ENCODE measurements at regions not wholly inside any gene's neighbourhood (a gene's known extent, or its start where the extent isn't known, plus 50 kb on each side); places are given as distances from the start of the nearest gene placed in this dataset.

DNA sequence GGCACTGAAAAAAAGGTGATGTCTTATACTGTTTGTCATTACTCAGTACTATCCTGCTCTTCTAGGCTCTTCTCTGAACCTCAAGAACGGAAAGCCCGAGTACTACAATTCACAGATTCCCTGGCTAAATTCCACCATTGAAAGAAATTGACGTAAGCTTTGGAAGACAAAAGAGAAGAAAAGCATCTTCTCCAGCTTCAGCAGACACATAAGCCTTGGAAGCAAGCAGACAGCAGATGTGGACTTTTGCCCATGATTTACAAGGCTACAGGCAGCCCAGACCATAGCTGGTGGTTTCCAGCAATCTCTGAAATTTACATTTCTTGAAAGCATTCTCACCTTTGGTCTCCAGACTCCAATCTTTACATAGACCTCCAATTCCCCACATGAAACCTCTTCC, 289.0 kb downstream of the C1D start:
- no peak overlapping the region for H3K4me3 ChIP-seq (ENCODE audit: low read depth, low read length, poor library complexity, severe bottlenecking)
- H3K27ac ChIP-seq (ENCODE audit: low read depth, low read length, poor library complexity, severe bottlenecking): no peak overlapping the region
- H3K9me3 ChIP-seq (ENCODE audit: low read length): no peaks in the 10 kb centered on the region
- TF ChIP-seq, protein P1, sequence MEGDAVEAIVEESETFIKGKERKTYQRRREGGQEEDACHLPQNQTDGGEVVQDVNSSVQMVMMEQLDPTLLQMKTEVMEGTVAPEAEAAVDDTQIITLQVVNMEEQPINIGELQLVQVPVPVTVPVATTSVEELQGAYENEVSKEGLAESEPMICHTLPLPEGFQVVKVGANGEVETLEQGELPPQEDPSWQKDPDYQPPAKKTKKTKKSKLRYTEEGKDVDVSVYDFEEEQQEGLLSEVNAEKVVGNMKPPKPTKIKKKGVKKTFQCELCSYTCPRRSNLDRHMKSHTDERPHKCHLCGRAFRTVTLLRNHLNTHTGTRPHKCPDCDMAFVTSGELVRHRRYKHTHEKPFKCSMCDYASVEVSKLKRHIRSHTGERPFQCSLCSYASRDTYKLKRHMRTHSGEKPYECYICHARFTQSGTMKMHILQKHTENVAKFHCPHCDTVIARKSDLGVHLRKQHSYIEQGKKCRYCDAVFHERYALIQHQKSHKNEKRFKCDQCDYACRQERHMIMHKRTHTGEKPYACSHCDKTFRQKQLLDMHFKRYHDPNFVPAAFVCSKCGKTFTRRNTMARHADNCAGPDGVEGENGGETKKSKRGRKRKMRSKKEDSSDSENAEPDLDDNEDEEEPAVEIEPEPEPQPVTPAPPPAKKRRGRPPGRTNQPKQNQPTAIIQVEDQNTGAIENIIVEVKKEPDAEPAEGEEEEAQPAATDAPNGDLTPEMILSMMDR (IDR thresholded peaks at IDR 0.05; ENCODE audit: low read length): no peak
- no peak for TF ChIP-seq EZH2 (IDR thresholded peaks at IDR 0.05; ENCODE audit: borderline replicate concordance, low read length)
- no peaks in the 10 kb centered on the region for H3K9me2 ChIP-seq (ENCODE audit: low read depth, low read length)
- no peak overlapping the region for H2AFZ ChIP-seq (ENCODE audit: low read length)
- H3K36me3 ChIP-seq (ENCODE audit: insufficient read depth, low read length): no peaks in the 10 kb centered on the region
- H4K20me1 ChIP-seq (ENCODE audit: insufficient read depth, low read length): no peaks in the 10 kb centered on the region
- no peak overlapping the region for H3K9ac ChIP-seq (ENCODE audit: low read length)
- H3F3A ChIP-seq (ENCODE audit: insufficient read depth, low read length): no peaks in the 10 kb centered on the region
- no peaks in the 10 kb centered on the region for H3K27me3 ChIP-seq (ENCODE audit: insufficient read depth, low read length)
- no peaks in the 10 kb centered on the region for H3K79me2 ChIP-seq (ENCODE audit: insufficient read depth, low read length)
- H3K4me2 ChIP-seq (ENCODE audit: low read length): no peak overlapping the region
- no peaks in the 10 kb centered on the region for H3K4me1 ChIP-seq (ENCODE audit: insufficient read depth, low read length, severe bottlenecking)

GRCh38 chr2:67776276-67776675, 286.5 kb downstream of the C1D start:
- no peaks in the 10 kb centered on the region for H3K4me1 ChIP-seq (ENCODE audit: insufficient read depth, low read length, severe bottlenecking)
- H3K9ac ChIP-seq (ENCODE audit: low read length): no peak overlapping the region
- H3K27ac ChIP-seq (ENCODE audit: low read depth, low read length, poor library complexity, severe bottlenecking): no peak overlapping the region
- no peak for TF ChIP-seq EZH2 (IDR thresholded peaks at IDR 0.05; ENCODE audit: borderline replicate concordance, low read length)
- TF ChIP-seq, protein P1 (IDR thresholded peaks at IDR 0.05; ENCODE audit: low read length): no peak
- no peaks in the 10 kb centered on the region for H3K27me3 ChIP-seq (ENCODE audit: insufficient read depth, low read length)
- no peaks in the 10 kb centered on the region for H3K9me3 ChIP-seq (ENCODE audit: low read length)
- no peak overlapping the region for H2AFZ ChIP-seq (ENCODE audit: low read length)
- no peaks in the 10 kb centered on the region for H3K79me2 ChIP-seq (ENCODE audit: insufficient read depth, low read length)
- H3F3A ChIP-seq (ENCODE audit: insufficient read depth, low read length): no peaks in the 10 kb centered on the region
- no peak overlapping the region for H3K4me2 ChIP-seq (ENCODE audit: low read length)
- H3K9me2 ChIP-seq (ENCODE audit: low read depth, low read length): no peaks in the 10 kb centered on the region
- H3K36me3 ChIP-seq (ENCODE audit: insufficient read depth, low read length): no peaks in the 10 kb centered on the region
- no peak overlapping the region for H3K4me3 ChIP-seq (ENCODE audit: low read depth, low read length, poor library complexity, severe bottlenecking)
- H4K20me1 ChIP-seq (ENCODE audit: insufficient read depth, low read length): no peaks in the 10 kb centered on the region

GRCh38 chr2:67777010-67777409, 285.8 kb downstream of the C1D start:
- Histone ChIP-seq H3K27me3 (ENCODE audit: insufficient read depth, low read length) (no peaks in the 10 kb centered on the region), H3K36me3 (ENCODE audit: insufficient read depth, low read length) (no peaks in the 10 kb centered on the region), H3K9ac (ENCODE audit: low read length) (no peak overlapping the region), H3K9me2 (ENCODE audit: low read depth, low read length) (no peaks in the 10 kb centered on the region), H3K9me3 (ENCODE audit: low read length) (no peaks in the 10 kb centered on the region), H3K4me2 (ENCODE audit: low read length) (no peak overlapping the region), H3K79me2 (ENCODE audit: insufficient read depth, low read length) (no peaks in the 10 kb centered on the region), H3K4me1 (ENCODE audit: insufficient read depth, low read length, severe bottlenecking) (no peaks in the 10 kb centered on the region), H4K20me1 (ENCODE audit: insufficient read depth, low read length) (no peaks in the 10 kb centered on the region), H3K27ac (ENCODE audit: low read depth, low read length, poor library complexity, severe bottlenecking) (no peak overlapping the region), H3K4me3 (ENCODE audit: low read depth, low read length, poor library complexity, severe bottlenecking) (no peak overlapping the region), H2AFZ (ENCODE audit: low read length) (no peak overlapping the region), H3F3A (ENCODE audit: insufficient read depth, low read length) (no peaks in the 10 kb centered on the region)
- TF ChIP-seq EZH2 (IDR thresholded peaks at IDR 0.05; ENCODE audit: borderline replicate concordance, low read length): no peak
- TF ChIP-seq, protein P1 (IDR thresholded peaks at IDR 0.05; ENCODE audit: low read length): no peak

Data from OCI-LY1 (cell line).